Stimulated activated naive CD4-positive, alpha-beta T cell (primary cell): ENCODE measurements at regions not wholly inside any gene's neighbourhood (a gene's known extent, or its start where the extent isn't known, plus 50 kb on each side); places are given as distances from the start of the nearest gene placed in this dataset.
"Not testable (repeated sequence)": the region's sequence is repeated elsewhere in the genome, so short reads cannot be mapped to it uniquely, and the experiment has no call there.

Experiments
- DNase-seq, 6 experiments: peaks; one replicate each; lab custom pipeline; 2025; lab: John Stamatoyannopoulos, UW

GRCh38 chr2:8334866-8335325 lies 347.0 kb upstream of the ID2 start:
- no peak for DNase-seq

GRCh38 chr2:8335801-8336200 lies 346.1 kb upstream of the ID2 start:
- no peak for DNase-seq

GRCh38 chr2:8337321-8337720 lies 344.5 kb upstream of the ID2 start:
- peak in 3 of 6 experiments; percentile 42 to 52 (median 45) for DNase-seq

DNA sequence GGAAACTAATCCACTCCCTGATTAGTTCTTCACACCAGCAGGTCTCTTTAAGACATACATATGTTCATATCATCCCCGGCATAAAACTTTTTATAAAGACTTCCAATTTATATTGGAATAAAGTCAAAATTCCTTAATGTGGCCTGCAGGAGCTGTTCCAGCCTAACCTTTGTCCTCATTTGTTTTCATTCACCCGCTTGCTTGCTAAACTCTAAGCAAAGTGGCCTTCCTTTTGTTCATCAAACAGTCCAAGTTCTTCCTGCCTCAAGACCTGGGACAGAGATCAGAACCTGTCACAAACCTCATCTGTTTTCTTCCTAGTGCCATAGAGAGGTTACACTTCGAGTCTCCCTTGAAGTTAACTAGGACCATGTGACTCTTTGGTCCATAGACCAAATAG lies 339.4 kb upstream of the ID2 start:
- DNase-seq: no peak

DNA sequence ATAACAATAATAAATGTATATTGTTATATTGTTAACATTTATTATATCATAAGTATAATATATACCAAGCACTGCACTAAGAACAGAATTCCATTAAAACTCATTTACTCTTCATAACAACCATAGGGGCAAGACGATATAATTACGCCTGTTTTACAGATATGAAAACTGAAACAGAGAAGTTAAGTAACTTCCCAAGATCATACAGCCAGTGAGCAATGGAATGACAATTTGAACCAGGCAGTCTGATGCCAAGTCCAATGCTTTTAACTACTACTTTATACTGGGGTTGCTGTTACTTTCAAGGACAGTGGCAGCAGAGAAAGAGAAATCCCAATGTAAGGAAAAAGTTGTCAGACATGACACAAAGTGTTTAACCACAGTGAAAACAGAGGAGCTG lies 338.8 kb upstream of the ID2 start:
- no peak for DNase-seq

GRCh38 chr2:8344144-8345097 lies 337.4 kb upstream of the ID2 start:
- no peak for DNase-seq

DNA sequence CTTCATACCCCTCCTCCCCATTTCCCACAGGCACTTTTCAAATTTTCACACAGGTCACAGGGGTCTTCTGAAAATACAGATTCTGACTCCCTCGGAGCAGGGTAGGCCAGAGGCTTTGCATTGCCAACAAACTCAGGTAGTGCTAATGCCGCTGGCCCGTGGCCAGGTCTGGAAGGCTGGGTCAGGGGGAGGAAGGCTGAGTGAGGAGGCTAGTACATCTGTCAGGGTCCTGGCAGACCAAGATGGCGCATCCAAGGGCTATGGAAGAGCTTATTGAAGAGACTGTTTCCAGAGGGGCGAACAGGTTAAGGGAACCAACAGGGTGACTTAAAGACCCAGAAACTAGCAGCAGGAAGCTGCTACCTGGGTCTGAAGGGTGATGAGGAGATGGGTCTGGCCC lies 336.7 kb upstream of the ID2 start:
- no peak for DNase-seq

DNA sequence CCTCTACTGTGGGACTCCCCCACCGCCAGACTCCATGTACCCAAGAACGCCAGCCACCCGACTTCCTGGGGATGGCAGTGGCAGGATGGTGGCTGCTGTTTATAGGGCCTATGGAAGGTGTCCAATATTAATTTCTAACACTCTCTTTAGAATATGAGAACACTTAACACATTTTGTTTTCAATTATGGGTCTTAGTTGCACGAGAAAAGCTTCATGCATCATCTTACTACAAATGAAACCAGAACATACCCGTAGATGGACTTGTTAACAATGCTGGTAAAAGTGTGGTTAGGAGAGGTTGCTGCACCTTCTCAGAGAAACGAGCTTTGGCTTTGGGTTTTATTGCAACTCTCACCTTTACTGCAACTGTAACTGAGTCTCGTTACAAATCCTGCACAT lies 335.6 kb upstream of the ID2 start:
- no peak for DNase-seq

DNA sequence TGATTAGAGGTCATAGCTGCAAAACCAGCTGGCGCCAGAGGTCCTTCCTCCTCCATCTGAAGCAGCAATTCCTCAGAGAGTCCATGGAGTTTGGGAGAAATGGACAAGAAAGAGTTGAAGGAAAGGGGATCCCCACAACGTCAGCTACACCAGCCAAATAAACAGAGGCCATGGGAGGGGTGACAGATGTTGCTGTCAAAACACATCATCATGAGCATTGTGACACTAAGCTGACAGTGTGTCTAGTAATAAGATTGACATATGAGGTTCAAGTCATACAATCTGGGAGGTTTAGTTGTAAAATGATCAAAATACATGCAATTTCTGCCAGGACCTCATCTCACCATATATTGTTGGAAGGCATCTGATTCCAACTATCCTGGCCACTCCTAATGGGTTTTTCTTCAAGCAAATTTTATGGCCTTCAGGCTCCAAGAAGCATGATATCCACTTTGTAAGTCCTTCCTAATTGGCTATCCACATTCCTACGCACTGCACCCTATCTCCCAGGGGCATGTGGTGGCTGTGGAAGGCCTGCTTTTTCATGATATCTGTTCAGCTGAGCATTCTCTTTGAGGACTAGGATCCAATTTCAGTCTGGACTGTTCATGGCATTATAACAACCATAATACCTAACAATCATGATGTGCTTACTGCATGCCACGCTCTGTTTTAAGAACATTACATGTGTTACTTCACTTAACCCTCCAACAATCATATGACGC lies 335.0 kb upstream of the ID2 start:
- no peak for DNase-seq

DNA sequence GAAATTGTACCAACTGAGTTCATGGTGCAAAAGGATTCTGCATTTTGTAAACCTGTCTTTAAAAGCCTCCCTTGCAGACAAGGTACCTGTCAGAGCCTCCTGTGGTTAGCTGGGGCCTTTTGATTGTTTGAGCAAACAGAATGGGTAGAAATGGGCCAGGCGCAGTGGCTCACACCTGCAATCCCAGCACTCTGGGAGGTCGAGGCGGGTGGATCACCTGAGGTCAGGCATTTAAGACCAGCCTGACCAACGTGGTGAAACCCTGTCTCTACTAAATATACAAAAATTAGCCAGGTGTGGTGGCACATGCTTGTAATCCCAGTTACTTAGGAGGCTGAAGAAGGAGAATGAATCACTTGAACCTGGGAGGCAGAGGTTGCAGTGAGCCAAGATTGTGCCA lies 332.9 kb upstream of the ID2 start:
- not testable (repeated sequence) for DNase-seq

DNA sequence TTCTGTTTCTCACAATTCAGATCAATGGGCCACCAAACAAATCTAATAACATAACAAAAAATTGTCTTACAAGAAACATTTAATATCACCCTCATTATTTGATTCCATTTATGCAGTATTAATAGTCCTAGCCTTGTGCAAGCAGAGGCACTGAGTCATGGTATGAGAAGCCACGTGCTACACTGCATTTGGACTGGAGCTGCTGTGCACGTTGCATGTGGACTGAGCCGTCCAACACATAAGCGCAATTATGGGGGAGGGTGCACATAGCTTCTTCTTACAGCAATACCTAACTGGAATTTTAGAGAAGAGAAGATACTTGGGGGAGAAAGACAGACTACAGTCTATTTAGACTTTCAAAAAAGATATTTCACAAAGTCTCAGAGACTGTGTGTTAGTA lies 329.6 kb upstream of the ID2 start:
- no peak for DNase-seq

- DNase-seq: no peak
Observed at GRCh38 chr2:8352989-8353388, 328.9 kb upstream of the ID2 start.

- DNase-seq: no peak
Observed at GRCh38 chr2:8355102-8355859, 326.6 kb upstream of the ID2 start.

DNA sequence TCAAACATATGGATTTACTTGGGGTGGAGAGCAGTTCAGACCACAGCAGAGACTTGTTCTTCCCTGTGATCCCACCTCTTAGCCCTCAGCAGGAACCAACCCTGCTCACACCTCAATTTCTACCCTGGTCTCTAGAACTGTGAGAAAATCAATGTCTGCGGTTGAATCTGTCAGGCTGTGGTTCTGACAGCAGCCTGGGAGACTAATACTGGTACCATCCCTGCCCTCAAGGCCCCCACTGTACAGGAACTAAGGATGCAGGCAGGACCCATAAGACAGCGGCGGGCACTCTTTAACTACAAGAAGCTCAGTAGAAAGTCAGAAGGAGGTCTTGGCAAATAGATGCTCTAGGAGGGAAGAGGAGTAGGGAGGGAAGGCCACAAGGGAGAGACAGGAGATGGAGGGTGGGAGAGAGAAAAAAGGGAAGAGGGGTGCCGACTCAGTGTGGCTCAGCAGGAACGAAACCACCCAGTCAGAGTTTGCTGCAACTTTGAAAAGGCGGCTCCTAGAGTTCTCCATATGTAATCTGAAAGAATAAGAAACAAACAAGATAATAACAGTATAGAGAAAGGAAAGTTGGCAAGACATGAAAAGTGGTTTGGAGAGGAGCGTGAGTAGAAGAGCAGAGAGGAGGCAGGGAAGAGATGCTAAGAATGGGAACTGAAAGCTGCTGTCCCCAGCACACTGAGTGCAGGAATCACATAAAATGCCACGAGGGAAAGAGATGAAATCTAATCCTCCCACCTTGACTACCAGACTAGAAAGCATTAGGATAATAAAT lies 323.9 kb upstream of the ID2 start:
- DNase-seq: no peak

- no peak for DNase-seq
Observed at GRCh38 chr2:8361930-8362329, 319.9 kb upstream of the ID2 start.

DNA sequence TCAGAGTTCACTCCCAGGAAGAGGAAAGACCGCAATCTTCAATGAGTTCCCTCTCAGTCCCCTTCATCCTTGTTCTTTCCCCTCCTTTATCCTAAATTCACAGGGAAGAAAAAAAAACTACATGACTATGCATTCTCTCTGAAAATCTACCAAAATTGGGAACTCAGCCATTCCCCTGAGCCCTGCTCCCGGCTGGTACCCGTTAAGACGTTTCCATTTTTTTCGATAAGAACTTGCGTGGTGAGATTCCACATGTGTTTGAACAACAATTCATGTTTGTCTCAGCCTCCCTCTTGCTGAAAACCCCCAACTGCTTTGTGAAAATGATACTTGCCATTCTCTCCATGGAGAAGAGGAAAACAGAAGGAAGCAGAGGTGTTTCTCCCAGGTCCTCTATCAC lies 318.7 kb upstream of the ID2 start:
- no peak for DNase-seq

GRCh38 chr2:8364668-8365067 lies 317.2 kb upstream of the ID2 start:
- DNase-seq: no peak

GRCh38 chr2:8365331-8365910 lies 316.4 kb upstream of the ID2 start:
- no peak for DNase-seq

DNA sequence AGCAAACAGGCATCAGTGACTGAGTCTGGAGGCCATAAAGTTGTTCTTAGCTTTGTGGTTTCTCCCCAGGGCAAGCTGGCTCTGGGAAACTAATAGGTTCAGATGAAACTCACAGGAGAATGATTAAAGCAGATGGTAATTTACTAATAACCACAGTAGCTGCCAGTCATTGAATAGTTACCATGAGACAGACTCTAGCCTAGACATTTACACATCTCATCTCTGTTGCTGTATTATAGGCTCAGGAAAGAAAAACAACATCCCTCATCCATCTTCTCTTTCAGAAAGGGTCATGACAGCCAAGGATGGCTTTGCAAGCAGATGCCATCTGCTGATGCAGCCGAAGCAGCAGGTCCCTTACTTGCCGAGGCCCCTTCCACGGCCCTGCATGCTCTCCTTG lies 314.0 kb upstream of the ID2 start:
- DNase-seq: no peak

- no peak for DNase-seq
Observed at GRCh38 chr2:8368463-8368862, 313.4 kb upstream of the ID2 start.

- DNase-seq: no peak
Observed at GRCh38 chr2:8369522-8369921, 312.3 kb upstream of the ID2 start.
